Neural progenitor cell (in vitro differentiated cells): ENCODE measurements at regions not wholly inside any gene's neighbourhood (a gene's known extent, or its start where the extent isn't known, plus 50 kb on each side); places are given as distances from the start of the nearest gene placed in this dataset.

Experiments
- DNase-seq: peaks from one replicate; pipeline ENCODE4 v3.0.0-alpha.2; 2016; ENCODE audit warnings: low spot score
- H2AFZ ChIP-seq: fragments of 200-600 bp; sonication (generic); replicated peaks from 2 replicates; pipeline ENCODE4 v1.6.1; 2016; ENCODE audit warnings: antibody characterized with exemption
- H3F3A ChIP-seq: fragments of 200-600 bp; sonication (generic); 2 replicates; pipeline ENCODE4 v1.6.1; 2016; ENCODE audit warnings: antibody characterized with exemption, low read depth
- H3K27ac ChIP-seq: fragments of 200-600 bp; sonication (generic); 2 replicates; pipeline ENCODE4 v1.5.1; 2016; ENCODE audit warnings: mild to moderate bottlenecking
- H3K27me3 ChIP-seq: fragments of 200-600 bp; sonication (generic); 2 replicates; pipeline ENCODE4 v1.6.1; 2016; ENCODE audit warnings: mild to moderate bottlenecking, moderate library complexity
- H3K36me3 ChIP-seq: fragments of 200-600 bp; sonication (generic); 2 replicates; pipeline ENCODE4 v1.5.1; 2016
- H3K4me1 ChIP-seq: fragments of 200-600 bp; sonication (generic); 2 replicates; pipeline ENCODE4 v1.6.1; 2016; ENCODE audit warnings: mixed run types
- H3K4me2 ChIP-seq: fragments of 200-600 bp; sonication (generic); 2 replicates; pipeline ENCODE4 v1.6.1; 2016
- H3K4me3 ChIP-seq: fragments of 200-600 bp; sonication (generic); 2 replicates; pipeline ENCODE4 v1.5.1; 2016
- H3K79me2 ChIP-seq: fragments of 200-600 bp; sonication (generic); 2 replicates; pipeline ENCODE4 v1.6.1; 2016; ENCODE audit warnings: low read depth
- H3K9ac ChIP-seq: fragments of 200-600 bp; sonication (generic); 2 replicates; pipeline ENCODE4 v1.6.1; 2016
- H3K9me3 ChIP-seq: fragments of 200-600 bp; sonication (generic); 2 replicates; pipeline ENCODE4 v1.5.1; 2016; ENCODE audit warnings: low read depth
- H4K20me1 ChIP-seq: fragments of 200-600 bp; sonication (generic); 2 replicates; pipeline ENCODE4 v1.6.1; 2016; ENCODE audit warnings: low read depth
- H3K27ac Mint-ChIP-seq: 3 replicates; pipeline ENCODE4 v1.8.0; 2021; ENCODE audit warnings: mixed read lengths
- H3K27me3 Mint-ChIP-seq: 2 replicates; pipeline ENCODE4 v1.8.0; 2022; ENCODE audit warnings: low read depth, mild to moderate bottlenecking, inconsistent platforms, moderate library complexity, mixed read lengths; ENCODE audit not compliant: insufficient read depth
- H3K36me3 Mint-ChIP-seq: 3 replicates; pipeline ENCODE4 v1.8.0; 2021; ENCODE audit warnings: mixed read lengths
- H3K4me1 Mint-ChIP-seq: 3 replicates; pipeline ENCODE4 v1.8.0; 2021; ENCODE audit warnings: mixed read lengths
- H3K4me3 Mint-ChIP-seq: 3 replicates; pipeline ENCODE4 v1.8.0; 2021; ENCODE audit warnings: mild to moderate bottlenecking, moderate library complexity, mixed read lengths
- H3K9me3 Mint-ChIP-seq: 3 replicates; pipeline ENCODE4 v1.8.0; 2020; ENCODE audit warnings: mixed read lengths
- EZH2 ChIP-seq: fragments of 200-600 bp; sonication (generic); IDR thresholded peaks from 2 replicates; pipeline ENCODE4 v1.6.1; 2017; ENCODE audit warnings: antibody characterized with exemption, mild to moderate bottlenecking, moderate library complexity
- EZH2phosphoT487 ChIP-seq: fragments of 200-600 bp; sonication (generic); IDR thresholded peaks from 2 replicates; pipeline ENCODE4 v1.6.1; 2017; ENCODE audit warnings: antibody characterized with exemption
- TF ChIP-seq, protein P1 (sequence below): fragments of 200-600 bp; sonication (generic); IDR thresholded peaks from 2 replicates; pipeline ENCODE4 v1.5.1; 2017; ENCODE audit warnings: antibody characterized with exemption, mild to moderate bottlenecking

DNA sequence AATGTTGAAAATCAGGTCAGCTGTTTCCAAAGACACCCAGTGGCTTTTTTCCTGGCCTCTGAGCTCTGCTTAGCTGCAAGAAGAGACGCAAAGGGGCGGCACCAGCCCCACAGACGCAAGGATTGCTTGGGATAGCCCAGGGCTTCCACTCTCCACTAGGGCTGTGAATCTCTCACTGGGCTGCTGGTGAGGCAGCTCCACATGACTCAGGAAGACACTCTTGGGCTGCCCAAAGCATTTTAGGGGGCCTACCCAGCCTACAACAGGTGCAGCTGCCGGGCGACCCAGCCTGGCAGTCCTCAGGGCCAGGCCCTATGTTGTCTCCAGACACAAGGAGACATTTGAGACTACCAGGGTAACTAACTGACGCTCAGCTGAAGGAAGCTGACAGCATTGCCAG is 59.8 kb downstream of the FAM50B start:
- Histone ChIP-seq H3K9me3 (no peaks in the 10 kb centered on the region), H2AFZ (no peak overlapping the region), H3K79me2 (no peaks in the 10 kb centered on the region), H3K4me2 (no peak overlapping the region), H3K4me1 (peaks cover 39% of the 10 kb centered on the region), H3K27me3 (no peaks in the 10 kb centered on the region), H3K9ac (no peak overlapping the region), H4K20me1 (no peaks in the 10 kb centered on the region), H3K36me3 (no peaks in the 10 kb centered on the region), H3K27ac (no peak overlapping the region), H3F3A (no peaks in the 10 kb centered on the region), H3K4me3 (no peak overlapping the region)
- Mint-ChIP-seq H3K27me3 (peaks cover 4% of the 10 kb centered on the region), H3K4me1 (peaks cover 62% of the 10 kb centered on the region), H3K27ac (no peak overlapping the region), H3K36me3 (no peaks in the 10 kb centered on the region), H3K4me3 (no peak overlapping the region), H3K9me3 (no peaks in the 10 kb centered on the region)
- TF ChIP-seq EZH2 (no peak), EZH2phosphoT487 (no peak)
- TF ChIP-seq, protein P1, sequence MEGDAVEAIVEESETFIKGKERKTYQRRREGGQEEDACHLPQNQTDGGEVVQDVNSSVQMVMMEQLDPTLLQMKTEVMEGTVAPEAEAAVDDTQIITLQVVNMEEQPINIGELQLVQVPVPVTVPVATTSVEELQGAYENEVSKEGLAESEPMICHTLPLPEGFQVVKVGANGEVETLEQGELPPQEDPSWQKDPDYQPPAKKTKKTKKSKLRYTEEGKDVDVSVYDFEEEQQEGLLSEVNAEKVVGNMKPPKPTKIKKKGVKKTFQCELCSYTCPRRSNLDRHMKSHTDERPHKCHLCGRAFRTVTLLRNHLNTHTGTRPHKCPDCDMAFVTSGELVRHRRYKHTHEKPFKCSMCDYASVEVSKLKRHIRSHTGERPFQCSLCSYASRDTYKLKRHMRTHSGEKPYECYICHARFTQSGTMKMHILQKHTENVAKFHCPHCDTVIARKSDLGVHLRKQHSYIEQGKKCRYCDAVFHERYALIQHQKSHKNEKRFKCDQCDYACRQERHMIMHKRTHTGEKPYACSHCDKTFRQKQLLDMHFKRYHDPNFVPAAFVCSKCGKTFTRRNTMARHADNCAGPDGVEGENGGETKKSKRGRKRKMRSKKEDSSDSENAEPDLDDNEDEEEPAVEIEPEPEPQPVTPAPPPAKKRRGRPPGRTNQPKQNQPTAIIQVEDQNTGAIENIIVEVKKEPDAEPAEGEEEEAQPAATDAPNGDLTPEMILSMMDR = no peak
- DNase-seq = no peak

DNA sequence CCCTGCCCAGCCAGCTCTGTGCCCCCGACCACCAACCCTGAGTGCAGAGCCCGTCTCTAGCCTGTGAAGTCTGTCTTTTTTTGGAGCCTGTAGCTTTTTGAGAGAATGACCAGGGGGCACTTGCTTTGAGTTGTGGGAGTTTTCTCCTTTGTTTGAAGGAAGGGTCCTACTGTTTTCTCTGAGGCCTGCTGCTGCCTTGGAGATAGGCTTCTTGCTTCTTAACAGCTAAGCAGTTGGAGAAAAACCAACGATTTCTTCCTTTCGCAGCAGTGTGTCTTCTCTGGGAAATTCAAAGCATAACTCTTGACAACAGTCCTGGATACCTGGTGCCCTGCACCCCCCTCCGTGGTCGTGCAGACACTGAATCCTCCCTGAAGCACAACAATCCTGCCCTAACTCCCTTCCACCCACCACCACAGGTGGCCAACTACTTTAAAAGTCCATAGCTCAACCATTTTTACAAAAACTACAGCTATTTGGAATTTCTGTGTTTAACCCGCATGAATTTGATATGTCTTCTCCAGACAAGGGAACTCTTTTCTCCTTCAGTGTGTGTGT is 61.0 kb downstream of the FAM50B start:
- no peaks in the 10 kb centered on the region for H3K36me3 Mint-ChIP-seq
- no peak overlapping the region for H3K4me3 Mint-ChIP-seq
- DNase-seq = no peak
- Histone ChIP-seq H3K9ac (no peak overlapping the region), H3K4me1 (peaks cover 32% of the 10 kb centered on the region), H4K20me1 (no peaks in the 10 kb centered on the region), H3K9me3 (no peaks in the 10 kb centered on the region), H3K4me2 (peak overlapping the region; percentile 29), H3F3A (no peaks in the 10 kb centered on the region), H3K36me3 (no peaks in the 10 kb centered on the region), H3K79me2 (no peaks in the 10 kb centered on the region), H3K27ac (no peak overlapping the region), H3K27me3 (no peaks in the 10 kb centered on the region), H2AFZ (peak overlapping the region; percentile 60), H3K4me3 (no peak overlapping the region)
- peaks cover 3% of the 10 kb centered on the region for H3K27me3 Mint-ChIP-seq
- H3K27ac Mint-ChIP-seq = no peak overlapping the region
- TF ChIP-seq EZH2 = no peak
- TF ChIP-seq EZH2phosphoT487 = no peak
- TF ChIP-seq, protein P1 = no peak
- no peaks in the 10 kb centered on the region for H3K9me3 Mint-ChIP-seq
- peaks cover 59% of the 10 kb centered on the region for H3K4me1 Mint-ChIP-seq

DNA sequence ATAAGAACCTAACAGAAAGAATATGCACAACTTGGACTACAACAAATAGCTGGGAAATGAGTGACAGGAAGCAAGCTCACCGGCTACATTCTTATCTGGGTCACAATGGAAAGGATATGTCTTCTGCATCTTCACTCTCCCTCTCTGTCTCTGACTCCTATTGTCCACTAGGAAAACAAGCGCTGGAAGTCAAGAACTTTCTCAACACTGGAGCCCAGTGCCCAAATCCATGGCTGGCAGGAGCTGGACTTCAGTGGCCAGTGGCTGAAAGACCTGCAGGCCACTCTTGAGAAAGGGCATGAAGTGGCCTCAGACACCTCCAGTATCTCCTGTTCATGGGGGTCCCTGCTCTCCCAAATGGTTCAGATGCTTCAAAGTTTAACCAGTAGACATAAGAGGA is 62.0 kb downstream of the FAM50B start:
- Mint-ChIP-seq H3K27ac (no peak overlapping the region), H3K27me3 (no peaks in the 10 kb centered on the region), H3K36me3 (no peaks in the 10 kb centered on the region), H3K9me3 (no peaks in the 10 kb centered on the region), H3K4me3 (no peak overlapping the region), H3K4me1 (peaks cover 50% of the 10 kb centered on the region)
- H3K4me2 ChIP-seq = no peak overlapping the region
- no peak overlapping the region for H3K9ac ChIP-seq
- H3F3A ChIP-seq = no peaks in the 10 kb centered on the region
- H3K4me1 ChIP-seq = peaks cover 24% of the 10 kb centered on the region
- no peak overlapping the region for H3K27ac ChIP-seq
- H4K20me1 ChIP-seq = no peaks in the 10 kb centered on the region
- no peak for DNase-seq
- no peaks in the 10 kb centered on the region for H3K27me3 ChIP-seq
- no peaks in the 10 kb centered on the region for H3K79me2 ChIP-seq
- H2AFZ ChIP-seq = no peak overlapping the region
- H3K36me3 ChIP-seq = no peaks in the 10 kb centered on the region
- H3K9me3 ChIP-seq = no peaks in the 10 kb centered on the region
- H3K4me3 ChIP-seq = no peak overlapping the region
- TF ChIP-seq EZH2phosphoT487 (no peak), EZH2 (no peak)
- TF ChIP-seq, protein P1 = no peak
